Ovary (tissue), 7 donors: ENCODE measurements at regions not wholly inside any gene's neighbourhood (a gene's known extent, or its start where the extent isn't known, plus 50 kb on each side); places are given as distances from the start of the nearest gene placed in this dataset.
"Not testable (repeated sequence)": the region's sequence is repeated elsewhere in the genome, so short reads cannot be mapped to it uniquely, and the experiment has no call there.

ENCODE experiments used
- DNase-seq, 5 donors: peaks; one replicate each; pipeline ENCODE4 v3.0.0-alpha.2; 2019 to 2020
- H3K27ac ChIP-seq, 2 donors: fragments of 200-600 bp; one replicate each; pipeline versions ENCODE4 v1.5.1 to v1.8.0; 2019 to 2022
- H3K27me3 ChIP-seq: fragments of 200-600 bp; one replicate; pipeline ENCODE4 v1.8.0; 2022
- H3K36me3 ChIP-seq: fragments of 200-600 bp; sonication (generic); one replicate; pipeline ENCODE4 v1.5.1; 2019
- H3K4me1 ChIP-seq: one replicate; pipeline ENCODE4 v1.8.1; 2013; ENCODE audit warnings: mild to moderate bottlenecking, moderate library complexity; ENCODE audit not compliant: insufficient read depth
- H3K4me3 ChIP-seq: fragments of 200-600 bp; sonication (generic); one replicate; pipeline ENCODE4 v1.5.1; 2017
- H3K9me3 ChIP-seq, 2 donors: fragments of 200-600 bp in 1 of 2; sonication (generic) in 1 of 2; one replicate each; pipeline versions ENCODE4 v1.5.1 to v1.8.1; 2013 to 2019; ENCODE audit warnings: mild to moderate bottlenecking in 1 of 2, moderate library complexity in 1 of 2
- CTCF ChIP-seq, 3 donors: fragments of 450-650 bp in 2 of 3; fragments of 200-600 bp in 1 of 3; IDR thresholded peaks; one replicate each; pipeline versions ENCODE4 v1.5.1 to v1.8.0; 2016 to 2022; ENCODE audit warnings: antibody characterized with exemption in 3 of 3, mild to moderate bottlenecking in 1 of 3
- EP300 ChIP-seq: sonication (generic); formaldehyde crosslinking; IDR thresholded peaks from one replicate; pipeline ENCODE4 v1.6.1; 2017; ENCODE audit warnings: antibody characterized with exemption
- POLR2A ChIP-seq: fragments of 450-650 bp; IDR thresholded peaks from one replicate; pipeline ENCODE4 v1.6.1; 2017; ENCODE audit warnings: antibody characterized with exemption, mild to moderate bottlenecking, moderate library complexity
- WGBS, 3 donors: extraction: QIAGEN DNeasy Blood & Tissue Kit in 1 of 3; methylation state at CpG; one replicate each; pipeline versions ENCODE4 v1.1.5 to v1.1.7; 2013 to 2017; 5-methylcytosine and 5-hydroxymethylcytosine counted together
- intact Hi-C, 4 donors: fragments of 100-400 bp; cut with DNase I; formaldehyde crosslinking; loops; one replicate each; pipeline versions ENCODE4 v1.11.0 to v1.15.1; 2022 to 2023
- donor health status: DM: no; HTN: no; CAD: no; lungs with moderate emphysema.
- donor health status: DM: no; HTN: no; CAD: no.
- donor health status: Bipolar disorder and iron deficiency.
- donor health status: DM: no; HTN: no; CAD: no.
- donor health status: DM: yes; HTN: yes; CAD: no.

- H3K4me1 ChIP-seq = no peaks in the 10 kb centered on the region
- intact Hi-C loops = no loop called here
- no peaks in the 10 kb centered on the region for H3K36me3 ChIP-seq
- no peak overlapping the region for H3K4me3 ChIP-seq
- H3K27ac ChIP-seq = no peak overlapping the region
- 54 to 80% (median 68%) methylated on average over 4 of the region's 4 CpGs for WGBS, 3 donors
- H3K9me3 ChIP-seq = no peaks in the 10 kb centered on the region
- no peaks in the 10 kb centered on the region for H3K27me3 ChIP-seq
- no peak for DNase-seq
- TF ChIP-seq POLR2A = no peak
- TF ChIP-seq CTCF (IDR thresholded peaks at IDR 0.05) = no peak
- no peak for TF ChIP-seq EP300
Measured at GRCh38 chr5:24265306-24265705, 379.5 kb downstream of the CDH10 start.

GRCh38 chr5:24268482-24269056 lies 376.2 kb downstream of the CDH10 start:
- TF ChIP-seq POLR2A (no peak), CTCF (IDR thresholded peaks at IDR 0.05) (no peak), EP300 (no peak)
- Histone ChIP-seq H3K9me3 (no peaks in the 10 kb centered on the region), H3K27me3 (no peaks in the 10 kb centered on the region), H3K4me1 (no peaks in the 10 kb centered on the region), H3K4me3 (no peak overlapping the region), H3K36me3 (no peaks in the 10 kb centered on the region), H3K27ac (no peak overlapping the region)
- no peak for DNase-seq
- 71 to 83% (median 77%) methylated on average over 2 of the region's 2 CpGs for WGBS, 3 donors
- intact Hi-C loops = no loop called here

GRCh38 chr5:24271702-24272118 lies 373.1 kb downstream of the CDH10 start:
- H3K36me3 ChIP-seq, H3K4me1 ChIP-seq, H3K9me3 ChIP-seq, H3K27ac ChIP-seq, intact Hi-C loops, DNase-seq, H3K4me3 ChIP-seq, H3K27me3 ChIP-seq: not testable (repeated sequence)
- 89 to 92% (median 91%) methylated on average over 5 of the region's 5 CpGs for WGBS, 3 donors

- TF ChIP-seq POLR2A = no peak
- TF ChIP-seq EP300 = no peak
- no peak for TF ChIP-seq CTCF (IDR thresholded peaks at IDR 0.05)
- Histone ChIP-seq H3K27me3 (no peaks in the 10 kb centered on the region), H3K9me3 (no peaks in the 10 kb centered on the region), H3K4me3 (no peak overlapping the region), H3K27ac (no peak overlapping the region), H3K4me1 (no peaks in the 10 kb centered on the region), H3K36me3 (no peaks in the 10 kb centered on the region)
- no peak for DNase-seq
- intact Hi-C loops = no loop called here
- 90 to 93% (median 92%) methylated on average over 7 of the region's 7 CpGs for WGBS, 3 donors
Measured at GRCh38 chr5:24272741-24273140, 372.0 kb downstream of the CDH10 start.

GRCh38 chr5:24280215-24280614 lies 364.6 kb downstream of the CDH10 start:
- H3K4me3 ChIP-seq = no peak overlapping the region
- H3K4me1 ChIP-seq = no peaks in the 10 kb centered on the region
- DNase-seq = no peak
- TF ChIP-seq EP300 = no peak
- no peak for TF ChIP-seq CTCF (IDR thresholded peaks at IDR 0.05)
- no peak for TF ChIP-seq POLR2A
- no peaks in the 10 kb centered on the region for H3K9me3 ChIP-seq
- 74 to 79% (median 75%) methylated on average over 5 of the region's 5 CpGs for WGBS, 3 donors
- intact Hi-C loops = no loop called here
- H3K27ac ChIP-seq = no peak overlapping the region
- H3K36me3 ChIP-seq = no peaks in the 10 kb centered on the region
- no peaks in the 10 kb centered on the region for H3K27me3 ChIP-seq
